ENCODE measurements at regions not wholly inside any gene's neighbourhood (a gene's known extent, or its start where the extent isn't known, plus 50 kb on each side); places are given as distances from the start of the nearest gene placed in this dataset.

- Histone ChIP-seq H3K4me1 (ENCODE audit: insufficient read depth) (peaks cover 18% of the 10 kb centered on the region), H4K20me1 (ENCODE audit: insufficient read depth) (no peaks in the 10 kb centered on the region), H3K9ac (peak overlapping the region; percentile 21; the same call in 1 of the 2 replicates), H3K36me3 (ENCODE audit: low read depth) (no peaks in the 10 kb centered on the region), H3K79me2 (ENCODE audit: insufficient read depth) (no peaks in the 10 kb centered on the region), H3K9me3 (ENCODE audit: low read depth) (no peaks in the 10 kb centered on the region), H2AFZ (0 out of 2 replicates have a peak overlapping the region, but pooled peaks have one; percentile 16), H3K27ac (no peak overlapping the region), H3K4me2 (ENCODE audit: unreplicated experiment) (peak overlapping the region; percentile 45), H3K9me2 (ENCODE audit: insufficient read depth) (no peaks in the 10 kb centered on the region), H3F3A (ENCODE audit: insufficient read depth) (peaks cover 6% of the 10 kb centered on the region), H3K4me3 (no peak overlapping the region), H3K27me3 (replicated peaks; ENCODE audit: insufficient read depth) (no peaks in the 10 kb centered on the region)
- no peak for TF ChIP-seq EZH2phosphoT487 (IDR thresholded peaks at IDR 0.05; ENCODE audit: insufficient read depth, low read depth)
- TF ChIP-seq EZH2 (IDR thresholded peaks at IDR 0.05; ENCODE audit: insufficient read depth, poor library complexity, severe bottlenecking): no peak
- 18 to 22% methylated on average over 34 to 38 of the region's 38 CpGs for WGBS, 2 experiments (ENCODE audit: low coverage in 1 of 2, low lambda C conversion rate in 2 of 2, missing lambda C conversion rate in 2 of 2)
- in situ Hi-C loops (cut with MboI): no loop called here
- DNase-seq: peak; percentile 90
Measured at GRCh38 chr6:170049641-170050561, 241.0 kb downstream of the DLL1 start.

- no peaks in the 10 kb centered on the region for H3K36me3 ChIP-seq (ENCODE audit: low read depth)
- 31 to 33% methylated on average over 16 of the region's 16 CpGs for WGBS, 2 experiments (ENCODE audit: low coverage in 1 of 2, low lambda C conversion rate in 2 of 2, missing lambda C conversion rate in 2 of 2)
- no peaks in the 10 kb centered on the region for H3K9me2 ChIP-seq (ENCODE audit: insufficient read depth)
- H3K4me2 ChIP-seq (ENCODE audit: unreplicated experiment): peak overlapping the region; percentile 45
- H3K4me3 ChIP-seq: no peak overlapping the region
- H4K20me1 ChIP-seq (ENCODE audit: insufficient read depth): no peaks in the 10 kb centered on the region
- peaks cover 18% of the 10 kb centered on the region for H3K4me1 ChIP-seq (ENCODE audit: insufficient read depth)
- no peak overlapping the region; the same call in 1 of the 2 replicates for H2AFZ ChIP-seq
- peak; percentile 79 for DNase-seq
- in situ Hi-C loops (cut with MboI): no loop called here
- no peak for TF ChIP-seq EZH2 (IDR thresholded peaks at IDR 0.05; ENCODE audit: insufficient read depth, poor library complexity, severe bottlenecking)
- no peaks in the 10 kb centered on the region for H3K79me2 ChIP-seq (ENCODE audit: insufficient read depth)
- no peaks in the 10 kb centered on the region for H3K9me3 ChIP-seq (ENCODE audit: low read depth)
- no peaks in the 10 kb centered on the region for H3K27me3 ChIP-seq (replicated peaks; ENCODE audit: insufficient read depth)
- H3K9ac ChIP-seq: no peak overlapping the region
- H3K27ac ChIP-seq: no peak overlapping the region
- H3F3A ChIP-seq (ENCODE audit: insufficient read depth): peaks cover 6% of the 10 kb centered on the region
Measured at GRCh38 chr6:170048615-170049256, 242.1 kb downstream of the DLL1 start.

GRCh38 chr6:170047823-170048222 is 243.1 kb downstream of the DLL1 start:
- Histone ChIP-seq H3K4me3 (no peak overlapping the region), H2AFZ (no peak overlapping the region), H3K9ac (no peak overlapping the region), H3K79me2 (ENCODE audit: insufficient read depth) (no peaks in the 10 kb centered on the region), H3K9me2 (ENCODE audit: insufficient read depth) (no peaks in the 10 kb centered on the region), H3F3A (ENCODE audit: insufficient read depth) (peaks cover 6% of the 10 kb centered on the region), H3K27me3 (replicated peaks; ENCODE audit: insufficient read depth) (no peaks in the 10 kb centered on the region), H3K4me2 (ENCODE audit: unreplicated experiment) (no peak overlapping the region), H3K27ac (no peak overlapping the region), H3K4me1 (ENCODE audit: insufficient read depth) (peaks cover 18% of the 10 kb centered on the region), H4K20me1 (ENCODE audit: insufficient read depth) (no peaks in the 10 kb centered on the region), H3K36me3 (ENCODE audit: low read depth) (no peaks in the 10 kb centered on the region), H3K9me3 (ENCODE audit: low read depth) (no peaks in the 10 kb centered on the region)
- TF ChIP-seq EZH2phosphoT487 (IDR thresholded peaks at IDR 0.05; ENCODE audit: insufficient read depth, low read depth): no peak
- no peak for TF ChIP-seq EZH2 (IDR thresholded peaks at IDR 0.05; ENCODE audit: insufficient read depth, poor library complexity, severe bottlenecking)
- 95% methylated on average over 6 of the region's 6 CpGs for WGBS, 2 experiments (ENCODE audit: low coverage in 1 of 2, low lambda C conversion rate in 2 of 2, missing lambda C conversion rate in 2 of 2)
- no peak for DNase-seq
- in situ Hi-C loops (cut with MboI): no loop called here

- in situ Hi-C loops (cut with MboI): no loop called here
- H3K9me2 ChIP-seq (ENCODE audit: insufficient read depth): no peaks in the 10 kb centered on the region
- H4K20me1 ChIP-seq (ENCODE audit: insufficient read depth): no peaks in the 10 kb centered on the region
- H3K9me3 ChIP-seq (ENCODE audit: low read depth): no peaks in the 10 kb centered on the region
- no peaks in the 10 kb centered on the region for H3K79me2 ChIP-seq (ENCODE audit: insufficient read depth)
- peaks cover 18% of the 10 kb centered on the region for H3K4me1 ChIP-seq (ENCODE audit: insufficient read depth)
- 17 to 19% methylated on average over 18 of the region's 18 CpGs for WGBS, 2 experiments (ENCODE audit: low coverage in 1 of 2, low lambda C conversion rate in 2 of 2, missing lambda C conversion rate in 2 of 2)
- peaks cover 6% of the 10 kb centered on the region for H3F3A ChIP-seq (ENCODE audit: insufficient read depth)
- H3K4me3 ChIP-seq: 0 out of 2 replicates have a peak overlapping the region, but pooled peaks have one; percentile 21
- no peak overlapping the region for H3K27ac ChIP-seq
- peak overlapping the region; percentile 27 for H3K4me2 ChIP-seq (ENCODE audit: unreplicated experiment)
- H2AFZ ChIP-seq: peak overlapping the region; percentile 9; the same call in 1 of the 2 replicates
- peak; percentile 61 for DNase-seq
- H3K27me3 ChIP-seq (replicated peaks; ENCODE audit: insufficient read depth): no peaks in the 10 kb centered on the region
- no peak overlapping the region for H3K9ac ChIP-seq
- TF ChIP-seq EZH2 (IDR thresholded peaks at IDR 0.05; ENCODE audit: insufficient read depth, poor library complexity, severe bottlenecking) (no peak), EZH2phosphoT487 (IDR thresholded peaks at IDR 0.05; ENCODE audit: insufficient read depth, low read depth) (no peak)
- H3K36me3 ChIP-seq (ENCODE audit: low read depth): no peaks in the 10 kb centered on the region
Measured at GRCh38 chr6:170046791-170047626, 243.9 kb downstream of the DLL1 start.
